H1 (cell line): ENCODE measurements at regions not wholly inside any gene's neighbourhood (a gene's known extent, or its start where the extent isn't known, plus 50 kb on each side); places are given as distances from the start of the nearest gene placed in this dataset.

Experiments
- CTCF ChIA-PET: fragments of 300-600 bp; sonication (Branson Sonifier 250); formaldehyde crosslinking; loops from one replicate; lab custom pipeline; 2021; ENCODE audit not compliant: partially characterized antibody; lab: Charles Lee
- POLR2A ChIA-PET: fragments of 300-600 bp; sonication (Branson Sonifier 250); formaldehyde crosslinking; loops from one replicate; lab custom pipeline; 2021; ENCODE audit warnings: inconsistent platforms; ENCODE audit not compliant: partially characterized antibody; lab: Charles Lee
- DNase-seq, 2 experiments: peaks; one replicate each; pipeline versions ENCODE4 v3.0.0 to v3.0.0-alpha.2; 2010 to 2022; ENCODE audit warnings: low spot score in 2 of 2, low read depth in 1 of 2, mixed read lengths in 1 of 2
- FAIRE-seq: peaks from 2 replicates; lab custom pipeline; 2011; peaks lifted over from hg19 to GRCh38; lab: Jason Lieb, UNC
- H2AFZ ChIP-seq: 2 replicates; pipeline ENCODE4 v1.8.1; 2012; ENCODE audit warnings: low read length, inconsistent platforms
- H2AK5ac ChIP-seq: 2 replicates; pipeline ENCODE4 v1.6.1; 2013; ENCODE audit warnings: low read depth, low read length
- H2BK120ac ChIP-seq: replicated peaks from 2 replicates; pipeline ENCODE3; 2013; ENCODE audit warnings: low read depth, low read length, inconsistent platforms
- H2BK12ac ChIP-seq: 2 replicates; pipeline ENCODE4 v1.6.1; 2013; ENCODE audit warnings: low read depth, low read length
- H2BK15ac ChIP-seq: 2 replicates; pipeline ENCODE4 v1.6.1; 2013; ENCODE audit warnings: low read length
- H2BK20ac ChIP-seq: 2 replicates; pipeline ENCODE4 v1.6.1; 2013; ENCODE audit warnings: low read length
- H2BK5ac ChIP-seq: 2 replicates; pipeline ENCODE4 v1.6.1; 2013; ENCODE audit warnings: low read depth, low read length
- H3K14ac ChIP-seq: 2 replicates; pipeline ENCODE4 v1.6.1; 2013; ENCODE audit warnings: inconsistent platforms; ENCODE audit not compliant: insufficient read length
- H3K18ac ChIP-seq: 2 replicates; pipeline ENCODE4 v1.6.1; 2013; ENCODE audit warnings: low read length; ENCODE audit errors: extremely low read depth
- H3K23ac ChIP-seq: 2 replicates; pipeline ENCODE4 v1.6.1; 2013; ENCODE audit warnings: inconsistent platforms; ENCODE audit not compliant: insufficient read length
- H3K23me2 ChIP-seq: 2 replicates; pipeline ENCODE4 v1.6.1; 2013; ENCODE audit warnings: low read depth, low read length
- H3K27ac ChIP-seq: 2 replicates; pipeline ENCODE4 v1.6.1; 2011; ENCODE audit warnings: low read depth, low read length, inconsistent platforms
- H3K27me3 ChIP-seq, 4 experiments: replicated peaks in 1 of 4; 1 replicate in 1 of 4; 2 replicates in 3 of 4; pipeline versions ENCODE4 v1.6.1 to v1.8.1; 2011 to 2013; ENCODE audit warnings: low read length in 3 of 4, mild to moderate bottlenecking in 3 of 4, inconsistent platforms in 2 of 4, mixed read lengths in 2 of 4, moderate library complexity in 1 of 4; ENCODE audit not compliant: control insufficient read depth in 3 of 4, insufficient read depth in 3 of 4; ENCODE audit errors: extremely low read depth in 1 of 4
- H3K36me3 ChIP-seq, 4 experiments: 2 replicates each; pipeline versions ENCODE4 v1.6.1 to v1.8.1; 2011 to 2013; ENCODE audit warnings: mild to moderate bottlenecking in 4 of 4, low read length in 3 of 4, moderate library complexity in 2 of 4, control low read depth in 1 of 4, inconsistent platforms in 1 of 4; ENCODE audit not compliant: insufficient read depth in 4 of 4, control insufficient read depth in 2 of 4
- H3K4ac ChIP-seq: replicated peaks from 2 replicates; pipeline ENCODE3; 2013; ENCODE audit warnings: low read length, low read depth, mixed read lengths, inconsistent platforms; ENCODE audit not compliant: insufficient read length
- H3K4me1 ChIP-seq, 4 experiments: replicated peaks in 1 of 4; 1 replicate in 1 of 4; 2 replicates in 3 of 4; pipeline versions ENCODE4 v1.6.1 to v1.8.1; 2011 to 2013; ENCODE audit warnings: low read length in 3 of 4, inconsistent platforms in 2 of 4, mixed read lengths in 1 of 4; ENCODE audit not compliant: insufficient read depth in 4 of 4, control insufficient read depth in 3 of 4
- H3K4me2 ChIP-seq, 2 experiments: 2 replicates each; pipeline versions ENCODE4 v1.6.1 to v1.8.1; 2011 to 2013; ENCODE audit warnings: low read depth in 2 of 2, low read length in 2 of 2, control low read depth in 1 of 2, inconsistent platforms in 1 of 2, mild to moderate bottlenecking in 1 of 2; ENCODE audit not compliant: insufficient read depth in 1 of 2
- H3K4me3 ChIP-seq, 4 experiments: fragments of 200-600, 300-600 bp in 1 of 4; sonication (generic), shearing (Covaris generic), sonication (Bioruptor Twin) in 1 of 4; 2 replicates each; pipeline versions ENCODE4 v1.5.1 to v1.8.1; 2011 to 2016; ENCODE audit warnings: low read length in 4 of 4, low read depth in 3 of 4, control low read depth in 2 of 4, inconsistent platforms in 2 of 4, mild to moderate bottlenecking in 2 of 4, mixed read lengths in 1 of 4, moderate library complexity in 1 of 4; ENCODE audit not compliant: insufficient read depth in 2 of 4; ENCODE audit errors: extremely low read depth in 1 of 4
- H3K56ac ChIP-seq: replicated peaks from 2 replicates; pipeline ENCODE3; 2013; ENCODE audit warnings: low read depth, mild to moderate bottlenecking, mixed read lengths, low read length, inconsistent platforms; ENCODE audit not compliant: insufficient read length
- H3K79me1 ChIP-seq: 2 replicates; pipeline ENCODE4 v1.6.1; 2013; ENCODE audit warnings: low read depth, low read length, control low read depth
- H3K79me2 ChIP-seq, 2 experiments: 2 replicates each; pipeline versions ENCODE4 v1.6.1 to v1.8.1; 2012 to 2013; ENCODE audit warnings: low read length in 2 of 2, mild to moderate bottlenecking in 2 of 2, inconsistent platforms in 1 of 2; ENCODE audit not compliant: insufficient read depth in 2 of 2, control insufficient read depth in 1 of 2
- H3K9ac ChIP-seq, 4 experiments: replicated peaks in 1 of 4; 1 replicate in 1 of 4; 2 replicates in 3 of 4; pipeline versions ENCODE4 v1.6.1 to v1.8.1; 2011 to 2013; ENCODE audit warnings: low read depth in 3 of 4, low read length in 3 of 4, control low read depth in 2 of 4, mild to moderate bottlenecking in 2 of 4, moderate library complexity in 2 of 4, inconsistent platforms in 1 of 4; ENCODE audit errors: extremely low read depth in 1 of 4
- H3K9me3 ChIP-seq, 2 experiments: 2 replicates each; pipeline versions ENCODE4 v1.6.1 to v1.8.1; 2012 to 2013; ENCODE audit warnings: mild to moderate bottlenecking in 2 of 2, moderate library complexity in 2 of 2, control low read depth in 1 of 2, inconsistent platforms in 1 of 2, low read depth in 1 of 2, low read length in 1 of 2, mixed read lengths in 1 of 2; ENCODE audit not compliant: insufficient read depth in 2 of 2
- H4K20me1 ChIP-seq, 2 experiments: replicated peaks in 1 of 2; 2 replicates each; pipeline versions ENCODE3 to v1.8.1; 2011 to 2013; ENCODE audit warnings: inconsistent platforms in 2 of 2, low read length in 2 of 2, mild to moderate bottlenecking in 1 of 2; ENCODE audit not compliant: insufficient read depth in 2 of 2, control insufficient read depth in 1 of 2
- H4K5ac ChIP-seq: 2 replicates; pipeline ENCODE4 v1.6.1; 2013; ENCODE audit warnings: low read length, low read depth, mixed read lengths, inconsistent platforms; ENCODE audit not compliant: insufficient read length
- H4K8ac ChIP-seq: 2 replicates; pipeline ENCODE4 v1.8.0; 2013; ENCODE audit warnings: mild to moderate bottlenecking, moderate library complexity, low read length, inconsistent platforms; ENCODE audit not compliant: insufficient read depth; ENCODE audit errors: extremely low read depth
- H4K91ac ChIP-seq: replicated peaks from 2 replicates; pipeline ENCODE3; 2013; ENCODE audit warnings: low read length, mixed read lengths, inconsistent platforms; ENCODE audit not compliant: insufficient read length
- JUND ChIP-seq: IDR thresholded peaks from 2 replicates; pipeline ENCODE4 v1.6.1; 2011; ENCODE audit warnings: mild to moderate bottlenecking, improper control_type of control experiment, low read length
- RNF2 ChIP-seq: fragments of 200-900, 300-1000 bp; sonication (generic); IDR thresholded peaks from 2 replicates; pipeline ENCODE4 v1.7.1; 2016; ENCODE audit warnings: borderline replicate concordance, low read depth, mild to moderate bottlenecking, antibody characterized with exemption, low read length; ENCODE audit not compliant: poor library complexity, severe bottlenecking; ENCODE audit errors: missing control alignments
- TAF1 ChIP-seq: IDR thresholded peaks from 2 replicates; pipeline ENCODE4 v1.6.1; 2011; ENCODE audit warnings: mild to moderate bottlenecking, low read depth, low read length
- WGBS, 2 experiments: shearing (Covaris generic) in 1 of 2; methylation state at CpG; one replicate each; pipeline versions ENCODE4 v1.1.6 to v1.1.7; 2013 to 2015; ENCODE audit warnings: low lambda C conversion rate in 2 of 2, mixed read lengths in 2 of 2, inconsistent platforms in 1 of 2, low coverage in 1 of 2, missing lambda C conversion rate in 1 of 2; ENCODE audit not compliant: insufficient replicate concordance in 2 of 2, insufficient coverage in 1 of 2, insufficient read length in 1 of 2; ENCODE audit errors: extremely low coverage in 1 of 2, missing lambda C conversion rate in 1 of 2; 5-methylcytosine and 5-hydroxymethylcytosine counted together

DNA sequence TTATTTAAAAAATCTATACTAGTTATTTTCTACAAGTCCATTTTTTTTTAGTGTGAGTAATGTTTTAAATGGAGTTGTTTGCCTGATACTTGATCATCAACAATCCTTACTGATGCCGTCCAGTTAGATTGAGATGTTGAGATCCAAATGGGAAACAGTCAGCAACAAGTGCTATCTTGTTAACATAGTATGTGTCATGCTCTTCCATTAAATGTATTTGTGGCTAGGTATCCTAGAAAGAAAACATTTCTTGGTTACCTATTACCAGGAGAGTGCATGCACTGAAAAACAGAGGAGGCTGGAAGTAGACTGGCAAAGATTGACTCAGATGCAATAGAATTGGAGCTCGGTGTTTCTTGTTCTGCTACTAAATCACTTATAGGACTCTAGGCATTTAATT, 123.4 kb upstream of the MAN2A1 start:
- WGBS, 2 experiments: 95% methylated on average over 2 of the region's 2 CpGs; no CpG with 5 or more reads in 1 of the 2 experiments
- H3K23me2 ChIP-seq: no peaks in the 10 kb centered on the region; the same call in 1 of the 2 replicates
- no peak overlapping the region for H3K4ac ChIP-seq
- no peak overlapping the region for H3K4me3 ChIP-seq
- H3K56ac ChIP-seq: no peak overlapping the region
- no peak overlapping the region for H2AK5ac ChIP-seq
- no peak overlapping the region for H4K91ac ChIP-seq
- H4K20me1 ChIP-seq: no peaks in the 10 kb centered on the region
- H3K14ac ChIP-seq: no peak overlapping the region
- H3K79me2 ChIP-seq: no peaks in the 10 kb centered on the region
- H2AFZ ChIP-seq: no peak overlapping the region
- FAIRE-seq (no peak), DNase-seq (no peak)
- H2BK5ac ChIP-seq: no peak overlapping the region
- no peaks in the 10 kb centered on the region for H3K36me3 ChIP-seq
- no peaks in the 10 kb centered on the region for H3K9me3 ChIP-seq
- H3K4me1 ChIP-seq: no peaks in the 10 kb centered on the region
- no peaks in the 10 kb centered on the region for H3K27me3 ChIP-seq
- no peaks in the 10 kb centered on the region for H3K79me1 ChIP-seq
- H3K4me2 ChIP-seq: no peak overlapping the region
- no peak overlapping the region for H4K8ac ChIP-seq
- no peak overlapping the region for H2BK20ac ChIP-seq
- no peak overlapping the region for H3K9ac ChIP-seq
- H4K5ac ChIP-seq: no peak overlapping the region
- H2BK15ac ChIP-seq: no peak overlapping the region
- H3K23ac ChIP-seq: no peak overlapping the region
- CTCF ChIA-PET: interaction anchor here (0.7 to 1.8 kb wide), 2 partner anchors 10 to 11 kb away, joined by 3 to 5 read pairs; no protein-coding TSS in a partner anchor
- TF ChIP-seq JUND: no peak
- TF ChIP-seq TAF1: no peak
- TF ChIP-seq RNF2: no peak
- TF ChIP-seq, all 59 proteins: peak for 0
- Histone ChIP-seq H2BK120ac (no peak overlapping the region), H3K18ac (no peak overlapping the region), H2BK12ac (no peak overlapping the region), H3K27ac (no peak overlapping the region)
- POLR2A ChIA-PET: no interaction called here
